ENCODE measurements at regions not wholly inside any gene's neighbourhood (a gene's known extent, or its start where the extent isn't known, plus 50 kb on each side); places are given as distances from the start of the nearest gene placed in this dataset.

GRCh38 chr9:19510907-19511306 is 102.1 kb downstream of the ACER2 start:
- TF ChIP-seq TAF1 (IDR thresholded peaks at IDR 0.05; ENCODE audit: low read depth, low read length) (no peak), POLR2AphosphoS5 (IDR thresholded peaks at IDR 0.05; ENCODE audit: low read depth, low read length) (no peak), POLR2A (IDR thresholded peaks at IDR 0.05; ENCODE audit: low read depth, low read length) (no peak), POU2F2 (IDR thresholded peaks at IDR 0.05; ENCODE audit: low read depth, low read length) (no peak)
